Epithelial cell of proximal tubule (primary cell): ENCODE measurements at regions not wholly inside any gene's neighbourhood (a gene's known extent, or its start where the extent isn't known, plus 50 kb on each side); places are given as distances from the start of the nearest gene placed in this dataset.

Experiments
- DNase-seq: peaks from one replicate; pipeline ENCODE4 v3.0.0-alpha.2; 2011; ENCODE audit warnings: low read depth
- H3K4me3 ChIP-seq: 2 replicates; pipeline ENCODE4 v1.5.1; 2011; ENCODE audit warnings: low read depth, mild to moderate bottlenecking, low read length
- CTCF ChIP-seq: conservative IDR thresholded peaks from 2 replicates; pipeline ENCODE4 v1.5.1; 2012; ENCODE audit warnings: low read depth, mild to moderate bottlenecking, low read length

- H3K4me3 ChIP-seq = no peak overlapping the region
- TF ChIP-seq CTCF = no peak
Observed at GRCh38 chr2:107419191-107419590, 407.5 kb upstream of the RGPD4 start.

GRCh38 chr2:107428781-107429180 lies 397.9 kb upstream of the RGPD4 start:
- no peak overlapping the region for H3K4me3 ChIP-seq
- no peak for DNase-seq
- no peak for TF ChIP-seq CTCF

More at GRCh38 chr2:107419191-107419590, 407.5 kb upstream of the RGPD4 start:
- DNase-seq = no peak

- no peak overlapping the region for H3K4me3 ChIP-seq
- no peak for TF ChIP-seq CTCF
- no peak for DNase-seq
Observed at GRCh38 chr2:107430006-107430405, 396.7 kb upstream of the RGPD4 start.

- no peak overlapping the region for H3K4me3 ChIP-seq
Observed at GRCh38 chr2:107430596-107431266, 396.0 kb upstream of the RGPD4 start.

GRCh38 chr2:107436281-107436680 lies 390.4 kb upstream of the RGPD4 start:
- TF ChIP-seq CTCF = no peak
- DNase-seq = no peak
- H3K4me3 ChIP-seq = no peak overlapping the region

More at GRCh38 chr2:107430596-107431266, 396.0 kb upstream of the RGPD4 start:
- no peak for TF ChIP-seq CTCF
- no peak for DNase-seq

- DNase-seq = no peak
Observed at GRCh38 chr2:107437265-107437664, 389.4 kb upstream of the RGPD4 start.

More at GRCh38 chr2:107437265-107437664, 389.4 kb upstream of the RGPD4 start:
- no peak overlapping the region for H3K4me3 ChIP-seq
- no peak for TF ChIP-seq CTCF
